Panc1 (cell line): ENCODE measurements at regions not wholly inside any gene's neighbourhood (a gene's known extent, or its start where the extent isn't known, plus 50 kb on each side); places are given as distances from the start of the nearest gene placed in this dataset.

Experiments used
- CTCF ChIP-seq: fragments of 450-650 bp; IDR thresholded peaks from 2 replicates; pipeline ENCODE4 v1.5.1; 2017; ENCODE audit warnings: mild to moderate bottlenecking
- POLR2AphosphoS5 ChIP-seq: IDR thresholded peaks from 2 replicates; pipeline ENCODE4 v1.6.1; 2012; ENCODE audit warnings: mild to moderate bottlenecking, low read depth, low read length, moderate library complexity
- REST ChIP-seq, 2 experiments: IDR thresholded peaks; 2 replicates each; pipeline ENCODE4 v1.6.1; 2011 to 2012; ENCODE audit warnings: low read depth in 2 of 2, control low read depth in 1 of 2, low read length in 1 of 2, mild to moderate bottlenecking in 1 of 2, moderate library complexity in 1 of 2; ENCODE audit not compliant: insufficient read depth in 1 of 2
- SIN3A ChIP-seq: IDR thresholded peaks from 2 replicates; pipeline ENCODE4 v1.6.1; 2012; ENCODE audit warnings: low read depth, mild to moderate bottlenecking, low read length, moderate library complexity, borderline replicate concordance; ENCODE audit not compliant: insufficient read depth
- TCF7L2 ChIP-seq: IDR thresholded peaks from 2 replicates; pipeline ENCODE4 v1.6.1; 2011; ENCODE audit warnings: mild to moderate bottlenecking, low read depth, low read length, inconsistent platforms

DNA sequence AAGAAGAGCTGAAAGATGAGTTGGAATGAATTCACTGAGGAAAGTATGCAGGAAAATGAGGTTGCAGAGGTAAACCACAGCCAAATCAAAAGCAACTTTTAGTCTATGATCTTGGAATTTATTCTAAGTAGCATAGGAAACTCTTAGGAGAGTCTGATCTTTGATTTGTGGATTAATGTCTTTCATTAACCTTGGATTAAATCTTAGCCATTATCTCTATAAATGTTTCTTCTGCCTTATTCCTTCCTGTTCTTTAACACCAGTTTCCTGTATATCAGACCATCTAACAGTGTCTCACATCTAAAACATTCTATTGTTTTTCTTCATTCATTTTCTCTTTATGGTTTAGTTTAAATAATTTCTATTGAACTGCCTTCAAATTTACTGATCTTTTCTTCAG, 187.2 kb upstream of the ANKRD55 start:
- TF ChIP-seq CTCF: no peak
- TF ChIP-seq POLR2AphosphoS5: no peak
- TF ChIP-seq REST (IDR thresholded peaks at IDR 0.05; ENCODE audit: insufficient read depth in 1 of 2, low read depth in 2 of 2, low read length in 1 of 2): no peak
- TF ChIP-seq SIN3A: no peak
- no peak for TF ChIP-seq TCF7L2
